MM.1S (cell line): ENCODE measurements at regions not wholly inside any gene's neighbourhood (a gene's known extent, or its start where the extent isn't known, plus 50 kb on each side); places are given as distances from the start of the nearest gene placed in this dataset.

Experiments used
- EZH2 ChIP-seq: fragments of 300-600 bp; sonication (generic); optimal IDR thresholded peaks from 2 replicates; pipeline ENCODE3; 2017; ENCODE audit warnings: low read depth, mild to moderate bottlenecking, antibody characterized with exemption, low read length, mixed read lengths
- EZH2phosphoT487 ChIP-seq: fragments of 300-600 bp; sonication (generic); IDR thresholded peaks from 2 replicates; pipeline ENCODE4 v1.6.1; 2018; ENCODE audit warnings: antibody characterized with exemption, low read length
- TF ChIP-seq, protein P1 (sequence below): fragments of 300-600 bp; sonication (generic); IDR thresholded peaks from 2 replicates; pipeline ENCODE4 v1.5.1; 2016; ENCODE audit warnings: antibody characterized with exemption, low read length, mixed read lengths

- TF ChIP-seq, protein P1, sequence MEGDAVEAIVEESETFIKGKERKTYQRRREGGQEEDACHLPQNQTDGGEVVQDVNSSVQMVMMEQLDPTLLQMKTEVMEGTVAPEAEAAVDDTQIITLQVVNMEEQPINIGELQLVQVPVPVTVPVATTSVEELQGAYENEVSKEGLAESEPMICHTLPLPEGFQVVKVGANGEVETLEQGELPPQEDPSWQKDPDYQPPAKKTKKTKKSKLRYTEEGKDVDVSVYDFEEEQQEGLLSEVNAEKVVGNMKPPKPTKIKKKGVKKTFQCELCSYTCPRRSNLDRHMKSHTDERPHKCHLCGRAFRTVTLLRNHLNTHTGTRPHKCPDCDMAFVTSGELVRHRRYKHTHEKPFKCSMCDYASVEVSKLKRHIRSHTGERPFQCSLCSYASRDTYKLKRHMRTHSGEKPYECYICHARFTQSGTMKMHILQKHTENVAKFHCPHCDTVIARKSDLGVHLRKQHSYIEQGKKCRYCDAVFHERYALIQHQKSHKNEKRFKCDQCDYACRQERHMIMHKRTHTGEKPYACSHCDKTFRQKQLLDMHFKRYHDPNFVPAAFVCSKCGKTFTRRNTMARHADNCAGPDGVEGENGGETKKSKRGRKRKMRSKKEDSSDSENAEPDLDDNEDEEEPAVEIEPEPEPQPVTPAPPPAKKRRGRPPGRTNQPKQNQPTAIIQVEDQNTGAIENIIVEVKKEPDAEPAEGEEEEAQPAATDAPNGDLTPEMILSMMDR, result no peak
- TF ChIP-seq EZH2phosphoT487 (no peak), EZH2 (no peak)
Observed at GRCh38 chr6:167470836-167471547, 146.1 kb downstream of the TTLL2 start.
